ENCODE measurements at regions not wholly inside any gene's neighbourhood (a gene's known extent, or its start where the extent isn't known, plus 50 kb on each side); places are given as distances from the start of the nearest gene placed in this dataset.

- no peak overlapping the region for H3K9ac ChIP-seq (ENCODE audit: low read length)
Measured at GRCh38 chr13:78015782-78016181, 97.2 kb upstream of the EDNRB start.

DNA sequence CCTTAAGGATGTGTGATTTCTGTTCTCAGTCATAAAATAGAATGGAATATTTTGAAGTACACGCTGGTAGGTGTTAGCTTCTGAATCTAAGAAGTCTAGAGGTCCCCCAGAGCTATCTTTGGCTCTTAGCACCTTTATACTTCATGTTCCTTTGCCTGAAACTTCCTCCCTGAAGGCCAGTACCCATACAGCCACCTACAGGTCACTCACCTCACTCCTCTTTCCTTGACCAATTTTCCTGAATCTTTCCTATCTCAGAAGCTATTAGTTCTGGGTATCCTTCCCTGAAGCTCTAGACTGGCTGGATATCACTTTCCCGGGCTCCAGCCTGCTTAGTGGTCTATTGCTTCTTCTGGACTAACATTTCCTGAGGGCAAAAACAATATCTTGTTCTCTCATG lies 93.4 kb upstream of the EDNRB start:
- Histone ChIP-seq H4K20me1 (ENCODE audit: insufficient read depth, low read length) (no peaks in the 10 kb centered on the region), H3K36me3 (replicated peaks; ENCODE audit: insufficient read depth, low read length) (no peaks in the 10 kb centered on the region), H3K79me2 (ENCODE audit: low read length) (no peaks in the 10 kb centered on the region), H3K9me3 (replicated peaks; ENCODE audit: insufficient read depth, low read length) (no peaks in the 10 kb centered on the region), H3K4me3 (ENCODE audit: low read length) (no peak overlapping the region), H3K4me2 (ENCODE audit: low read depth, low read length) (no peak overlapping the region), H2AFZ (ENCODE audit: low read length) (no peak overlapping the region), H3F3A (ENCODE audit: insufficient read depth, low read length) (no peaks in the 10 kb centered on the region), H3K9me2 (replicated peaks; ENCODE audit: insufficient read depth, low read length) (no peaks in the 10 kb centered on the region), H3K27me3 (replicated peaks; ENCODE audit: insufficient read depth, low read length) (no peaks in the 10 kb centered on the region), H3K4me1 (ENCODE audit: low read length) (no peaks in the 10 kb centered on the region), H3K27ac (ENCODE audit: low read length) (no peak overlapping the region), H3K9ac (ENCODE audit: low read length) (no peak overlapping the region)
- peak; percentile 4 for DNase-seq
- TF ChIP-seq EZH2phosphoT487 (IDR thresholded peaks at IDR 0.05; ENCODE audit: low read length): no peak
- TF ChIP-seq EZH2 (optimal IDR thresholded peaks at IDR 0.05; ENCODE audit: low read depth, low read length): no peak
- TF ChIP-seq, protein P1, sequence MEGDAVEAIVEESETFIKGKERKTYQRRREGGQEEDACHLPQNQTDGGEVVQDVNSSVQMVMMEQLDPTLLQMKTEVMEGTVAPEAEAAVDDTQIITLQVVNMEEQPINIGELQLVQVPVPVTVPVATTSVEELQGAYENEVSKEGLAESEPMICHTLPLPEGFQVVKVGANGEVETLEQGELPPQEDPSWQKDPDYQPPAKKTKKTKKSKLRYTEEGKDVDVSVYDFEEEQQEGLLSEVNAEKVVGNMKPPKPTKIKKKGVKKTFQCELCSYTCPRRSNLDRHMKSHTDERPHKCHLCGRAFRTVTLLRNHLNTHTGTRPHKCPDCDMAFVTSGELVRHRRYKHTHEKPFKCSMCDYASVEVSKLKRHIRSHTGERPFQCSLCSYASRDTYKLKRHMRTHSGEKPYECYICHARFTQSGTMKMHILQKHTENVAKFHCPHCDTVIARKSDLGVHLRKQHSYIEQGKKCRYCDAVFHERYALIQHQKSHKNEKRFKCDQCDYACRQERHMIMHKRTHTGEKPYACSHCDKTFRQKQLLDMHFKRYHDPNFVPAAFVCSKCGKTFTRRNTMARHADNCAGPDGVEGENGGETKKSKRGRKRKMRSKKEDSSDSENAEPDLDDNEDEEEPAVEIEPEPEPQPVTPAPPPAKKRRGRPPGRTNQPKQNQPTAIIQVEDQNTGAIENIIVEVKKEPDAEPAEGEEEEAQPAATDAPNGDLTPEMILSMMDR (IDR thresholded peaks at IDR 0.05; ENCODE audit: low read length): no peak

More at GRCh38 chr13:78015782-78016181, 97.2 kb upstream of the EDNRB start:
- no peaks in the 10 kb centered on the region for H3F3A ChIP-seq (ENCODE audit: insufficient read depth, low read length)
- no peaks in the 10 kb centered on the region for H3K9me3 ChIP-seq (replicated peaks; ENCODE audit: insufficient read depth, low read length)
- H4K20me1 ChIP-seq (ENCODE audit: insufficient read depth, low read length): no peaks in the 10 kb centered on the region
- TF ChIP-seq, protein P1 (IDR thresholded peaks at IDR 0.05; ENCODE audit: low read length): no peak
- no peak for TF ChIP-seq EZH2 (optimal IDR thresholded peaks at IDR 0.05; ENCODE audit: low read depth, low read length)
- TF ChIP-seq EZH2phosphoT487 (IDR thresholded peaks at IDR 0.05; ENCODE audit: low read length): no peak
- no peaks in the 10 kb centered on the region for H3K36me3 ChIP-seq (replicated peaks; ENCODE audit: insufficient read depth, low read length)
- no peak for DNase-seq
- H3K27ac ChIP-seq (ENCODE audit: low read length): no peak overlapping the region
- no peak overlapping the region for H3K4me2 ChIP-seq (ENCODE audit: low read depth, low read length)
- no peaks in the 10 kb centered on the region for H3K9me2 ChIP-seq (replicated peaks; ENCODE audit: insufficient read depth, low read length)
- no peaks in the 10 kb centered on the region for H3K27me3 ChIP-seq (replicated peaks; ENCODE audit: insufficient read depth, low read length)
- H3K79me2 ChIP-seq (ENCODE audit: low read length): no peaks in the 10 kb centered on the region
- no peak overlapping the region for H3K4me3 ChIP-seq (ENCODE audit: low read length)
- 0 out of 2 replicates have a peak, but pooled peaks cover under 1% of the 10 kb centered on the region for H3K4me1 ChIP-seq (ENCODE audit: low read length)
- no peak overlapping the region for H2AFZ ChIP-seq (ENCODE audit: low read length)

GRCh38 chr13:78004821-78005220 lies 86.2 kb upstream of the EDNRB start:
- Histone ChIP-seq H2AFZ (ENCODE audit: low read length) (no peak overlapping the region), H3K79me2 (ENCODE audit: low read length) (no peaks in the 10 kb centered on the region), H4K20me1 (ENCODE audit: insufficient read depth, low read length) (no peaks in the 10 kb centered on the region), H3K4me2 (ENCODE audit: low read depth, low read length) (no peak overlapping the region), H3K4me1 (ENCODE audit: low read length) (no peaks in the 10 kb centered on the region), H3K9me3 (replicated peaks; ENCODE audit: insufficient read depth, low read length) (no peaks in the 10 kb centered on the region), H3F3A (ENCODE audit: insufficient read depth, low read length) (no peaks in the 10 kb centered on the region), H3K27me3 (replicated peaks; ENCODE audit: insufficient read depth, low read length) (no peaks in the 10 kb centered on the region), H3K9me2 (replicated peaks; ENCODE audit: insufficient read depth, low read length) (no peaks in the 10 kb centered on the region), H3K4me3 (ENCODE audit: low read length) (no peak overlapping the region), H3K36me3 (replicated peaks; ENCODE audit: insufficient read depth, low read length) (no peaks in the 10 kb centered on the region), H3K27ac (ENCODE audit: low read length) (no peak overlapping the region), H3K9ac (ENCODE audit: low read length) (no peak overlapping the region)
- no peak for DNase-seq
- TF ChIP-seq EZH2 (optimal IDR thresholded peaks at IDR 0.05; ENCODE audit: low read depth, low read length) (no peak), EZH2phosphoT487 (IDR thresholded peaks at IDR 0.05; ENCODE audit: low read length) (no peak)
- TF ChIP-seq, protein P1 (IDR thresholded peaks at IDR 0.05; ENCODE audit: low read length): no peak

All from MM.1S (cell line).